HEK293T (cell line): ENCODE measurements at regions not wholly inside any gene's neighbourhood (a gene's known extent, or its start where the extent isn't known, plus 50 kb on each side); places are given as distances from the start of the nearest gene placed in this dataset.
"Not testable (repeated sequence)": the region's sequence is repeated elsewhere in the genome, so short reads cannot be mapped to it uniquely, and the experiment has no call there.

Experiments
- CTCF ChIA-PET: fragments of 350-600 bp; formaldehyde crosslinking; extraction: SDS; loops from one replicate; lab custom pipeline; 2021; ENCODE audit warnings: antibody characterized with exemption, inconsistent platforms; lab: Yijun Ruan, JAX
- POLR2A ChIA-PET: fragments of 350-600 bp; formaldehyde crosslinking; extraction: SDS; loops from one replicate; lab custom pipeline; 2020; ENCODE audit warnings: antibody characterized with exemption, inconsistent platforms; lab: Yijun Ruan, JAX
- DNase-seq: peaks from one replicate; pipeline ENCODE4 v3.0.0; 2012; ENCODE audit warnings: mixed read lengths; ENCODE audit errors: extremely low spot score
- ARNT ChIP-seq: fragments of 450-650 bp; IDR thresholded peaks from 2 replicates; pipeline ENCODE4 v1.6.1; 2017; ENCODE audit warnings: mild to moderate bottlenecking
- BHLHE40 ChIP-seq: fragments of 450-650 bp; IDR thresholded peaks from 2 replicates; pipeline ENCODE4 v1.6.1; 2016; ENCODE audit warnings: mild to moderate bottlenecking, moderate library complexity, borderline replicate concordance
- CTBP1 ChIP-seq: fragments of 450-650 bp; IDR thresholded peaks from 2 replicates; pipeline ENCODE4 v1.6.1; 2016; ENCODE audit warnings: borderline replicate concordance
- ELF4 ChIP-seq: fragments of 450-650 bp; IDR thresholded peaks from 2 replicates; pipeline ENCODE4 v1.6.1; 2017; ENCODE audit warnings: antibody characterized with exemption
- FOXA1 ChIP-seq: fragments of 450-650 bp; IDR thresholded peaks from 2 replicates; pipeline ENCODE4 v1.6.1; 2016; ENCODE audit warnings: mild to moderate bottlenecking
- FOXK2 ChIP-seq: fragments of 450-650 bp; IDR thresholded peaks from 2 replicates; pipeline ENCODE4 v1.6.1; 2016; ENCODE audit warnings: mild to moderate bottlenecking
- FOXM1 ChIP-seq: fragments of 450-650 bp; IDR thresholded peaks from 2 replicates; pipeline ENCODE4 v1.6.1; 2017; ENCODE audit warnings: mild to moderate bottlenecking, borderline replicate concordance
- HDGF ChIP-seq: fragments of 450-650 bp; IDR thresholded peaks from 2 replicates; pipeline ENCODE4 v1.6.1; 2017; ENCODE audit warnings: antibody characterized with exemption, borderline replicate concordance
- L3MBTL2 ChIP-seq: fragments of 450-650 bp; conservative IDR thresholded peaks from 2 replicates; pipeline ENCODE4 v1.6.1; 2016; ENCODE audit warnings: mild to moderate bottlenecking
- LEF1 ChIP-seq: fragments of 450-650 bp; IDR thresholded peaks from 2 replicates; pipeline ENCODE4 v1.6.1; 2017; ENCODE audit warnings: mild to moderate bottlenecking, borderline replicate concordance
- NFRKB ChIP-seq: fragments of 450-650 bp; IDR thresholded peaks from 2 replicates; pipeline ENCODE4 v1.6.1; 2016; ENCODE audit warnings: mild to moderate bottlenecking, moderate library complexity
- SP1 ChIP-seq: fragments of 450-650 bp; IDR thresholded peaks from 2 replicates; pipeline ENCODE4 v1.6.1; 2017
- SUZ12 ChIP-seq: fragments of 450-650 bp; IDR thresholded peaks from 2 replicates; pipeline ENCODE4 v1.6.1; 2016; ENCODE audit warnings: mild to moderate bottlenecking
- TARDBP ChIP-seq: fragments of 450-650 bp; IDR thresholded peaks from 2 replicates; pipeline ENCODE4 v1.6.1; 2016
- ZNF384 ChIP-seq: fragments of 450-650 bp; IDR thresholded peaks from 2 replicates; pipeline ENCODE4 v1.6.1; 2016
- TF ChIP-seq, protein P1 (sequence below): fragments of 450-650 bp; IDR thresholded peaks from 2 replicates; pipeline ENCODE4 v1.6.1; 2016

DNA sequence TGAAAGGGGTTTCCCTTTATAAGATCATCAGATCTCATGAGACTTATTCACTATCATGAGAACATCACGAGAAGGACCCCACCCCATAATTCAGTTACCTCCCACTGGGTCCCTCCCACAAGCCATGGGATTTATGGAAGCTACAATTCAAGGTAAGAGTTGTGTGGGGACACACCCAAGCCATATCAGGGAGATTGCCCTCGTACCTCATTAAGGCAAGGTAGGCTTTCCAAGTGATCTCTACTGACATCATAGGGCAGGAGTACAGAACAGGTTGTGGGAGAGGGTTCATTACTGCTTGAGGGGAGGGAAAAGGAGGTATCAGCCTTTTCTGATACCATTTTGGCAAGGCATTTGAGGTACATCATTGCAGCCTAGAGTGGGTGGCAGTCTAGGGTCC lies 524.6 kb downstream of the PRKD1 start:
- no peak for DNase-seq
- TF ChIP-seq FOXM1 (no peak), SUZ12 (no peak), BHLHE40 (no peak), HDGF (no peak), FOXK2 (no peak), FOXA1 (no peak), NFRKB (no peak), SP1 (no peak), LEF1 (no peak), ELF4 (no peak), ZNF384 (no peak), ARNT (no peak), CTBP1 (no peak), L3MBTL2 (no peak), TARDBP (no peak)
- TF ChIP-seq, protein P1, sequence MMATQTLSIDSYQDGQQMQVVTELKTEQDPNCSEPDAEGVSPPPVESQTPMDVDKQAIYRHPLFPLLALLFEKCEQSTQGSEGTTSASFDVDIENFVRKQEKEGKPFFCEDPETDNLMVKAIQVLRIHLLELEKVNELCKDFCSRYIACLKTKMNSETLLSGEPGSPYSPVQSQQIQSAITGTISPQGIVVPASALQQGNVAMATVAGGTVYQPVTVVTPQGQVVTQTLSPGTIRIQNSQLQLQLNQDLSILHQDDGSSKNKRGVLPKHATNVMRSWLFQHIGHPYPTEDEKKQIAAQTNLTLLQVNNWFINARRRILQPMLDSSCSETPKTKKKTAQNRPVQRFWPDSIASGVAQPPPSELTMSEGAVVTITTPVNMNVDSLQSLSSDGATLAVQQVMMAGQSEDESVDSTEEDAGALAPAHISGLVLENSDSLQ, result no peak
- POLR2A ChIA-PET, result no interaction called here
- CTCF ChIA-PET, result no interaction called here

DNA sequence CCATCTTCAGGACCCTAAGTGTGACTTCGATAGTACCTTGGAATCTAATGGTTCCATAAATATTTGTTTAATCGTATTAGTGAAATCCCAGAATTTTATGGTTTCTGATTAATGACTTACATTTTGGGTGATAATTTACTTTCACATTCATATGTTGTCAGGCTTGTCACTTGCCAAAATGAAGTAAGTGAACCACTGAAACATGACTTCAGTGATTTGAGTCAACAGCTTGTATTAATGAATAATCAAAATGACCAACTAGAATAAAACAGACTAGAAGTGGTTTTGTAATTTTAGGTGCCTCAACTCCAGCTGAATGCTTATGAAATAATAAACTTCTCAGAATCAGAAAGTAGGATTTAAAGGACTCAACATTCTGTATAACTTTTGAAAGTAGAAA lies 517.1 kb downstream of the PRKD1 start:
- DNase-seq, result no peak
- ChIA-PET CTCF (no interaction called here), POLR2A (no interaction called here)
- TF ChIP-seq ZNF384 (no peak), FOXA1 (no peak), FOXM1 (no peak), TARDBP (no peak), BHLHE40 (no peak), L3MBTL2 (no peak), NFRKB (no peak), ARNT (no peak), SP1 (no peak), SUZ12 (no peak), ELF4 (no peak), LEF1 (no peak), HDGF (no peak), FOXK2 (no peak), CTBP1 (no peak)
- TF ChIP-seq, protein P1, result no peak

DNA sequence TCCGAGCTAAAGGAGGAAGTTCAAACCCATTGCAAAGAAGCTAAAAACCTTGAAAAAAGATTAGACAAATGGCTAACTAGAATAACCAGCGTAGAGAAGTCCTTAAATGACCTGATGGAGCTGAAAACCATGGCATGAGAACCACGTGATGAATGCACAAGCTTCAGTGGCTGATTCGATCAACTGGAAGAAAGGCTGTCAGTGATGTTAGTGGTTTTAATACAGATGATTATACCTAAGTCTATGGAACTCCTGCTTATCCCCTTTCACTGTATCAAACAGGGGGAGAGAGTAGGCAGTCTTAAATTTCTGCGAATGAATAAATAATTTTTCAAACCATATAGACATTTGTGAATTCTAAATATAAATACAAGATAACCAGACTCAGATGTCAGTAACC lies 512.7 kb downstream of the PRKD1 start:
- POLR2A ChIA-PET, DNase-seq: not testable (repeated sequence)

DNA sequence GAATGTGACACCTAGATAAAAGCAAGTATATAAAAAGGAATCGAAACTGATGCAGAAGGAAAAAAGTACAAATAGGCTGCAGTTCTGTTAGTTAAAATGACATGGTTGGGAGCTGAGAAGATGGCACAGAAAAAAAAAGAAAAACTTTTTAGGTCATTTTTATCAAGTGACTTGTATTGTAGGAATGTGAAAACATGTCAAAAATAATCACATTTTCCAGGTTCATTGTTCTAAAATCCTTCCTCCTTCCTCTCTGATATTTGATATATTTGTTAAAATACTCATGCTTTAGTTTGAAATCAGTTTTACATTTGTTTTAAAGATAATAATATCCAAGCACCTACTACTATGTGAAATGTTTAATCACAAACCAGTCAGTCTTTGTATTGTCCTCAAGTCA lies 507.9 kb downstream of the PRKD1 start:
- POLR2A ChIA-PET, result no interaction called here
- no peak for DNase-seq
- CTCF ChIA-PET, result no interaction called here
- TF ChIP-seq NFRKB (no peak), FOXM1 (no peak), ELF4 (no peak), ARNT (no peak)
- TF ChIP-seq, protein P1, result no peak

More for the DNA sequence above, 512.7 kb downstream of the PRKD1 start:
- CTCF ChIA-PET, result not testable (repeated sequence)

GRCh38 chr14:29421156-29421728 lies 506.4 kb downstream of the PRKD1 start:
- CTCF ChIA-PET, result no interaction called here
- POLR2A ChIA-PET, result no interaction called here
- DNase-seq, result peak; percentile 6

DNA sequence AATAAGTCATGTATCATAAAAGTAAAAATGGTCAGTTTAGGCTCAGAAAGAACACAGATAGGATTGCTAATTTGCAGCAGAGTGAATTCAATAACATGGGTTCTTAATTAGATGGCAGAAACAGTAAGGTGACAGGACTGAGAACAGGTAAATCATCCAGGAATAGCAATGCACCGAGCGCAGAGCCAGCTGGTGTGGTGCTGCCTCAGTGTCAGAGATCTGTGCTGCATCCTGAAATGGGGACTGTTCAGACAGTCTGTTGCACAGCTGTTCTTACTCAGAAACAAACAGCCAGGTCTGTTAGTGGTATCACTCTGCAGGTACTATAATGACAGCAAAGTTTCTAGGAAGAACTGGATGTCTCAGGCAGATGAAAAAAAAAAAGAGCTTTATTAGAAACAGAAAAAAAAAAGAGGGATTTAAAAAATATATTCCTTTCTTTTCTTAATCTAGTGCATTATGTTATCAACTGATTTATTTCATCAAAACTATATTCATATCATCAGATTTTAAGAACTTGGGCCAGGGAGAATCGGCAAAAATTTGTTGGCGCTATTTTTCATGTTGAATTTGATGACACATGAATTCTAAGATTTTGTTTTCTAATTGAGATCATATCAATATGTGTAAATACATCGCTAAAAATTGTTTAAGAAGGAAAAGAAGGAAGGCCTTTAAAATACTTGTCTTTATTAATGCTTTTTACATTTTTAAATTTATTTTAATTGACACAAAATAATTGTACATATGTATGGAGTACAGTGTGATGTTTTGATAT lies 501.8 kb downstream of the PRKD1 start:
- ChIA-PET CTCF (interaction anchor here (0.6 kb wide), 1 partner anchor 16 kb away, joined by 4 read pairs; no protein-coding TSS in a partner anchor), POLR2A (no interaction called here)
- TF ChIP-seq ARNT (no peak), FOXA1 (no peak), SUZ12 (no peak), LEF1 (no peak), FOXM1 (no peak), FOXK2 (no peak), CTBP1 (no peak), TARDBP (no peak), L3MBTL2 (no peak), SP1 (no peak), HDGF (no peak), ZNF384 (no peak), BHLHE40 (no peak), NFRKB (no peak), ELF4 (no peak)
- TF ChIP-seq, protein P1, result no peak

More at GRCh38 chr14:29421156-29421728, 506.4 kb downstream of the PRKD1 start:
- TF ChIP-seq, protein P1, result no peak
- TF ChIP-seq SP1 (no peak), ZNF384 (no peak), FOXM1 (no peak), BHLHE40 (no peak), SUZ12 (no peak)

More for the DNA sequence above, 501.8 kb downstream of the PRKD1 start:
- DNase-seq, result no peak
